Skeletal muscle tissue (tissue), 3 donors: ENCODE measurements at regions not wholly inside any gene's neighbourhood (a gene's known extent, or its start where the extent isn't known, plus 50 kb on each side); places are given as distances from the start of the nearest gene placed in this dataset.

Source experiments
- H3K27ac ChIP-seq: one replicate; pipeline ENCODE4 v1.7.0; 2013; ENCODE audit warnings: mild to moderate bottlenecking, low read depth, low read length, inconsistent platforms
- H3K27me3 ChIP-seq, 3 donors: one replicate each; pipeline ENCODE4 v1.7.0; 2013; ENCODE audit warnings: low read length in 3 of 3; ENCODE audit not compliant: control insufficient read depth in 3 of 3, insufficient read depth in 3 of 3
- H3K36me3 ChIP-seq, 3 donors: one replicate each; pipeline ENCODE4 v1.7.0; 2013; ENCODE audit warnings: low read length in 3 of 3; ENCODE audit not compliant: control insufficient read depth in 3 of 3, insufficient read depth in 3 of 3
- H3K4me1 ChIP-seq, 3 donors: one replicate each; pipeline ENCODE4 v1.7.0; 2013; ENCODE audit warnings: low read length in 3 of 3, mild to moderate bottlenecking in 3 of 3; ENCODE audit not compliant: control insufficient read depth in 3 of 3, insufficient read depth in 3 of 3
- H3K4me3 ChIP-seq, 3 donors: one replicate each; pipeline ENCODE4 v1.7.0; 2013; ENCODE audit warnings: low read length in 3 of 3
- H3K9ac ChIP-seq, 3 donors: one replicate each; pipeline ENCODE4 v1.7.0; 2013; ENCODE audit warnings: low read length in 3 of 3, mild to moderate bottlenecking in 3 of 3, moderate library complexity in 2 of 3, low read depth in 1 of 3
- H3K9me3 ChIP-seq, 3 donors: one replicate each; pipeline ENCODE4 v1.7.0; 2013; ENCODE audit warnings: low read length in 3 of 3; ENCODE audit not compliant: control insufficient read depth in 3 of 3
- donor health status: Osteomylitis.

GRCh38 chr15:30030345-30030744, 52.4 kb upstream of the GOLGA8J start:
- no peak overlapping the region for H3K4me3 ChIP-seq
- no peaks in the 10 kb centered on the region for H3K4me1 ChIP-seq
- H3K27me3 ChIP-seq = no peaks in the 10 kb centered on the region
- H3K9ac ChIP-seq = no peak overlapping the region
- no peaks in the 10 kb centered on the region for H3K36me3 ChIP-seq
- no peaks in the 10 kb centered on the region for H3K9me3 ChIP-seq
- no peak overlapping the region for H3K27ac ChIP-seq

- H3K36me3 ChIP-seq = no peaks in the 10 kb centered on the region
- no peak overlapping the region for H3K9ac ChIP-seq
- no peaks in the 10 kb centered on the region for H3K27me3 ChIP-seq
- no peak overlapping the region for H3K27ac ChIP-seq
- H3K4me1 ChIP-seq = no peaks in the 10 kb centered on the region
- H3K9me3 ChIP-seq = no peaks in the 10 kb centered on the region
- H3K4me3 ChIP-seq = no peak overlapping the region
Observed at GRCh38 chr15:30023798-30024295, 58.9 kb upstream of the GOLGA8J start.

- no peaks in the 10 kb centered on the region for H3K36me3 ChIP-seq
- no peak overlapping the region for H3K4me3 ChIP-seq
- H3K9me3 ChIP-seq = peaks cover 0 to 2% (median 0%) of the 10 kb centered on the region in 3 donors
- no peak overlapping the region for H3K9ac ChIP-seq
- no peaks in the 10 kb centered on the region for H3K4me1 ChIP-seq
- H3K27me3 ChIP-seq = no peaks in the 10 kb centered on the region
- H3K27ac ChIP-seq = no peak overlapping the region
Observed at GRCh38 chr15:30010746-30011145, 72.0 kb upstream of the GOLGA8J start.

- Histone ChIP-seq H3K36me3 (no peaks in the 10 kb centered on the region), H3K9ac (no peak overlapping the region), H3K27me3 (no peaks in the 10 kb centered on the region), H3K9me3 (peaks cover 0 to 2% (median 0%) of the 10 kb centered on the region in 3 donors), H3K4me1 (no peaks in the 10 kb centered on the region), H3K4me3 (no peak overlapping the region), H3K27ac (no peak overlapping the region)
Observed at GRCh38 chr15:30008156-30008555, 74.6 kb upstream of the GOLGA8J start.

- H3K9ac ChIP-seq = no peak overlapping the region
- no peak overlapping the region for H3K4me3 ChIP-seq
- H3K9me3 ChIP-seq = no peaks in the 10 kb centered on the region
- H3K27me3 ChIP-seq = no peaks in the 10 kb centered on the region
- no peak overlapping the region for H3K27ac ChIP-seq
- H3K4me1 ChIP-seq = no peaks in the 10 kb centered on the region
- no peaks in the 10 kb centered on the region for H3K36me3 ChIP-seq
Observed at GRCh38 chr15:30001602-30002001, 81.2 kb upstream of the GOLGA8J start.

- no peak overlapping the region for H3K4me3 ChIP-seq
- no peaks in the 10 kb centered on the region for H3K9me3 ChIP-seq
- H3K27ac ChIP-seq = no peak overlapping the region
- no peak overlapping the region for H3K9ac ChIP-seq
- H3K27me3 ChIP-seq = no peaks in the 10 kb centered on the region
- no peaks in the 10 kb centered on the region for H3K36me3 ChIP-seq
- no peaks in the 10 kb centered on the region for H3K4me1 ChIP-seq
Observed at GRCh38 chr15:29998033-29998432, 84.7 kb upstream of the GOLGA8J start.

GRCh38 chr15:29997499-29997898, 85.3 kb upstream of the GOLGA8J start:
- H3K27me3 ChIP-seq = no peaks in the 10 kb centered on the region
- no peak overlapping the region for H3K4me3 ChIP-seq
- H3K4me1 ChIP-seq = no peaks in the 10 kb centered on the region
- H3K9me3 ChIP-seq = no peaks in the 10 kb centered on the region
- H3K36me3 ChIP-seq = no peaks in the 10 kb centered on the region
- H3K9ac ChIP-seq = no peak overlapping the region
- H3K27ac ChIP-seq = no peak overlapping the region

- Histone ChIP-seq H3K4me1 (no peaks in the 10 kb centered on the region), H3K27ac (no peak overlapping the region), H3K4me3 (no peak overlapping the region), H3K27me3 (peaks cover 0 to 3% (median 0%) of the 10 kb centered on the region in 3 donors), H3K9ac (no peak overlapping the region), H3K36me3 (no peaks in the 10 kb centered on the region), H3K9me3 (no peaks in the 10 kb centered on the region)
Observed at GRCh38 chr15:29994284-29994683, 88.5 kb upstream of the GOLGA8J start.

- peaks cover 0 to 3% (median 0%) of the 10 kb centered on the region in 3 donors for H3K27me3 ChIP-seq
- no peak overlapping the region for H3K4me3 ChIP-seq
- H3K27ac ChIP-seq = no peak overlapping the region
- H3K9ac ChIP-seq = no peak overlapping the region
- H3K4me1 ChIP-seq = no peaks in the 10 kb centered on the region
- H3K9me3 ChIP-seq = no peaks in the 10 kb centered on the region
- H3K36me3 ChIP-seq = no peaks in the 10 kb centered on the region
Observed at GRCh38 chr15:29990954-29991353, 91.8 kb upstream of the GOLGA8J start.

- no peak overlapping the region for H3K4me3 ChIP-seq
- H3K27me3 ChIP-seq = peaks cover 0 to 6% (median 4%) of the 10 kb centered on the region in 3 donors
- no peaks in the 10 kb centered on the region for H3K36me3 ChIP-seq
- H3K9me3 ChIP-seq = no peaks in the 10 kb centered on the region
- no peak overlapping the region for H3K9ac ChIP-seq
- no peak overlapping the region for H3K27ac ChIP-seq
- H3K4me1 ChIP-seq = no peaks in the 10 kb centered on the region
Observed at GRCh38 chr15:29990035-29990434, 92.7 kb upstream of the GOLGA8J start.

- Histone ChIP-seq H3K9ac (no peak overlapping the region), H3K4me3 (no peak overlapping the region), H3K4me1 (no peaks in the 10 kb centered on the region), H3K27me3 (peaks cover 0 to 6% (median 4%) of the 10 kb centered on the region in 3 donors), H3K27ac (no peak overlapping the region), H3K36me3 (no peaks in the 10 kb centered on the region), H3K9me3 (no peaks in the 10 kb centered on the region)
Observed at GRCh38 chr15:29988701-29989100, 94.1 kb upstream of the GOLGA8J start.
